Esophagus muscularis mucosa (tissue), 4 donors: ENCODE measurements at regions not wholly inside any gene's neighbourhood (a gene's known extent, or its start where the extent isn't known, plus 50 kb on each side); places are given as distances from the start of the nearest gene placed in this dataset.
A peak's percentile ranks its signal among the peaks of the same experiment; 100 is the strongest.
"Not testable (repeated sequence)": the region's sequence is repeated elsewhere in the genome, so short reads cannot be mapped to it uniquely, and the experiment has no call there.

Experiments
- DNase-seq: peaks from one replicate; pipeline ENCODE4 v3.0.0-alpha.2; 2017; ENCODE audit errors: extremely low spot score
- H3K27ac ChIP-seq, 4 donors: fragments of 200-600 bp; sonication (generic); replicated peaks in 1 of 4; 1 replicate in 3 of 4; 2 replicates in 1 of 4; pipeline ENCODE4 v1.5.1; 2016 to 2019; ENCODE audit warnings: mild to moderate bottlenecking in 1 of 4
- H3K27me3 ChIP-seq, 4 donors: fragments of 200-600 bp; sonication (generic); one replicate each; pipeline versions ENCODE4 v1.5.1 to v1.6.0; 2016 to 2019
- H3K36me3 ChIP-seq, 4 donors: fragments of 200-600 bp; sonication (generic); one replicate each; pipeline ENCODE4 v1.5.1; 2016 to 2019
- H3K4me1 ChIP-seq, 4 donors: fragments of 200-600 bp; sonication (generic); one replicate each; pipeline ENCODE4 v1.5.1; 2016 to 2019
- H3K4me3 ChIP-seq, 4 donors: fragments of 200-600 bp; sonication (generic); 1 replicate in 2 of 4; 2 replicates in 2 of 4; pipeline ENCODE4 v1.5.1; 2016 to 2019; ENCODE audit warnings: mild to moderate bottlenecking in 4 of 4, moderate library complexity in 1 of 4
- H3K9me3 ChIP-seq, 4 donors: fragments of 200-600 bp; sonication (generic); 1 replicate in 3 of 4; 2 replicates in 1 of 4; pipeline ENCODE4 v1.5.1; 2016 to 2019
- CTCF ChIP-seq, 3 experiments: fragments of 200-600 bp in 2 of 3; fragments of 450-650 bp in 1 of 3; sonication (generic) in 2 of 3; IDR thresholded peaks; one replicate each; pipeline ENCODE4 v1.5.1; 2017 to 2019; ENCODE audit warnings: antibody characterized with exemption in 3 of 3, mild to moderate bottlenecking in 2 of 3, moderate library complexity in 1 of 3
- EP300 ChIP-seq: sonication (generic); formaldehyde crosslinking; IDR thresholded peaks from one replicate; pipeline ENCODE4 v1.6.1; 2017; ENCODE audit warnings: antibody characterized with exemption
- POLR2A ChIP-seq: fragments of 450-650 bp; IDR thresholded peaks from one replicate; pipeline ENCODE4 v1.6.1; 2017; ENCODE audit warnings: antibody characterized with exemption, moderate library complexity, mild to moderate bottlenecking, low read depth
- POLR2AphosphoS5 ChIP-seq, 2 donors: sonication (generic); formaldehyde crosslinking; IDR thresholded peaks; one replicate each; pipeline ENCODE4 v1.6.1; 2017; ENCODE audit warnings: antibody characterized with exemption in 2 of 2
- WGBS: methylation state at CpG from one replicate; pipeline ENCODE4 v1.1.5; 2018; 5-methylcytosine and 5-hydroxymethylcytosine counted together
- intact Hi-C: fragments of 100-400 bp; cut with DNase I; formaldehyde crosslinking; loops from one replicate; pipeline ENCODE4 v1.15.1; 2023

GRCh38 chr5:171724468-171725204 lies 61.0 kb upstream of the SMIM23 start:
- H3K4me1 ChIP-seq: no peaks in the 10 kb centered on the region
- no peak overlapping the region for H3K4me3 ChIP-seq
- H3K9me3 ChIP-seq: peaks cover 0 to 15% (median 12%) of the 10 kb centered on the region in 4 donors
- H3K27ac ChIP-seq: no peak overlapping the region
- peak; percentile 84 for DNase-seq
- TF ChIP-seq CTCF (IDR thresholded peaks at IDR 0.05): no peak
- TF ChIP-seq POLR2A: no peak
- no peak for TF ChIP-seq EP300
- no peak for TF ChIP-seq POLR2AphosphoS5 (IDR thresholded peaks at IDR 0.05)
- WGBS: 70% methylated on average over 15 of the region's 15 CpGs
- peaks cover 0 to 8% (median 0%) of the 10 kb centered on the region in 4 donors for H3K27me3 ChIP-seq
- intact Hi-C loops: no loop called here
- no peaks in the 10 kb centered on the region for H3K36me3 ChIP-seq

- intact Hi-C loops: no loop called here
- TF ChIP-seq POLR2AphosphoS5 (IDR thresholded peaks at IDR 0.05) (no peak), EP300 (no peak), POLR2A (no peak), CTCF (IDR thresholded peaks at IDR 0.05) (no peak)
- H3K36me3 ChIP-seq: no peaks in the 10 kb centered on the region
- no peak overlapping the region for H3K27ac ChIP-seq
- peaks cover 0 to 8% (median 0%) of the 10 kb centered on the region in 4 donors for H3K27me3 ChIP-seq
- peaks cover 0 to 15% (median 13%) of the 10 kb centered on the region in 4 donors for H3K9me3 ChIP-seq
- no peaks in the 10 kb centered on the region for H3K4me1 ChIP-seq
- no peak for DNase-seq
- 53% methylated on average over 3 of the region's 3 CpGs for WGBS
- H3K4me3 ChIP-seq: no peak overlapping the region
These were observed 60.4 kb upstream of the SMIM23 start for GRCh38 chr5:171725205-171725601.

DNA sequence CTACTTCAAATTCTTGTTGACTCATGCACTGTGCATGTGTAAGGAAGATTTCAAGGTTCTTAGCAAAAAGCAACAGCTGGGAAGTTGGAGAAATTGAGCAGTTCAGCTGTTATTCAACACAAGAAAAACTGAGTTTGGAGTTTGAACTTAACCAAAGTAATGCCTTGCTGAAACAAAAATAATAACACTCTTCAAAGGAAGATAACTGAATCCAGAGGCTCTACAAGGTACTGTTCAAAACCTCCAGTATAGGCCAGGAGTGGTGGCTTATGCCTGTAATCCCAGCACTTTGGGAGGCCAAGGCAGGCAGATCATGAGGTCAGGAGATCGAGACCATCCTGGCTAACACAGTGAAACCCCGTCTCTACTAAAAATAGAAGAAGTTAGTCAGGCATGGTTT lies 58.8 kb upstream of the SMIM23 start:
- DNase-seq, H3K4me3 ChIP-seq, H3K36me3 ChIP-seq, intact Hi-C loops, H3K4me1 ChIP-seq, H3K27me3 ChIP-seq, H3K27ac ChIP-seq: not testable (repeated sequence)
- WGBS: 89% methylated on average over 2 of the region's 2 CpGs
- peaks cover 0 to 15% (median 13%) of the 10 kb centered on the region in 4 donors for H3K9me3 ChIP-seq

GRCh38 chr5:171728686-171729085 lies 56.9 kb upstream of the SMIM23 start:
- Histone ChIP-seq H3K4me1 (no peaks in the 10 kb centered on the region), H3K9me3 (peaks cover 0 to 15% (median 13%) of the 10 kb centered on the region in 4 donors), H3K36me3 (no peaks in the 10 kb centered on the region), H3K4me3 (no peak overlapping the region), H3K27me3 (no peaks in the 10 kb centered on the region), H3K27ac (no peak overlapping the region)
- 81% methylated on average over 1 of the region's 1 CpG for WGBS
- no peak for TF ChIP-seq POLR2A
- TF ChIP-seq EP300: no peak
- TF ChIP-seq POLR2AphosphoS5 (IDR thresholded peaks at IDR 0.05): no peak
- TF ChIP-seq CTCF (IDR thresholded peaks at IDR 0.05): no peak
- intact Hi-C loops: no loop called here
- DNase-seq: no peak
